ENCODE measurements at regions not wholly inside any gene's neighbourhood (a gene's known extent, or its start where the extent isn't known, plus 50 kb on each side); places are given as distances from the start of the nearest gene placed in this dataset.
A peak's percentile ranks its signal among the peaks of the same experiment; 100 is the strongest.

DNA sequence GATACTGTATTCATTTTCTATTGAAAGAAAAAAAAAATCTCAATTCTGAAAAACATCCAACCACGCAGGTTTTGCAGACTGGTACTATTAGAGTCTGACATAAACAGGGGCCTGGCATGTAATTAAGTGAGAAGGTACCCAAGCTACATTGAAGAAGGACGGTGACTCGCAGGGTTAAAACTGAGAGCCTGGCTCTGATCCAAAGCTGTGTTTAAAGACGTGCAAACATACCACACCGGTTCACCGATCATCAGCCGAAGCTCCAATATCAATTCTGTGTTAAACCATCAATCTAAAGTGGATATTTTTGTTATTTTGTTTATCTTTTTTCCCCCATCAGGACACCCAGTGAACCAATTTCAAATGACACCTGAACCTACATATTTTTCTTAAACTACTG, 108.1 kb upstream of the DIO3 start:
- H3K27me3 ChIP-seq: no peaks in the 10 kb centered on the region
- DNase-seq (ENCODE audit: extremely low spot score in 2 of 2): peak in 1 of 2 donors; percentile 70
- intact Hi-C loops (cut with DNase I): no loop called here
- H3K9me3 ChIP-seq: no peaks in the 10 kb centered on the region
- no peak for TF ChIP-seq POLR2A (IDR thresholded peaks at IDR 0.05)
- TF ChIP-seq CTCF (IDR thresholded peaks at IDR 0.05): no peak
- TF ChIP-seq POLR2AphosphoS5 (IDR thresholded peaks at IDR 0.05; ENCODE audit: insufficient read depth in 1 of 2, low read depth in 1 of 2): no peak
- no peaks in the 10 kb centered on the region for H3K36me3 ChIP-seq
- no peak overlapping the region for H3K27ac ChIP-seq
- H3K4me1 ChIP-seq: no peaks in the 10 kb centered on the region
- H3K4me3 ChIP-seq: no peak overlapping the region

DNA sequence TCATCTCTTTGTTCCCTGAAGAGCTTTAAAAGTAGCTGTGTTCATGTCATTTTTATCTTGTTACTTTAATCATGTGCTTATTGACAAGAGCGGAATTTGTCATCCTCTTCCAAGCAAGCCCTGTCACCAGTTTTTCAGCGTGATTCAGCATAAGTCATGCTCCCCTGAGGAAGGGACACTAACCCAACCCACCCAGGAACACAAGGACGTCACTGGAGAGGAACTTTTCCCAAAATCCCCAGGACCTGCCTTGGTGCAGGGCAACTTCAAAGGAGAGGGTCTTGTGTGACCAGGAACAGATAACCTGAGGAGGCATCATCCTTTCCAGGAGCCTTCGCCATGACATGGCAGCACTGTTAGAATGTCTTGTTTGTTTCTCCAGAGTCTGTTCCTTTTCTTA, 107.1 kb upstream of the DIO3 start:
- Histone ChIP-seq H3K4me3 (no peak overlapping the region), H3K36me3 (no peaks in the 10 kb centered on the region), H3K9me3 (no peaks in the 10 kb centered on the region), H3K27ac (no peak overlapping the region), H3K27me3 (no peaks in the 10 kb centered on the region), H3K4me1 (no peaks in the 10 kb centered on the region)
- TF ChIP-seq POLR2AphosphoS5 (IDR thresholded peaks at IDR 0.05; ENCODE audit: insufficient read depth in 1 of 2, low read depth in 1 of 2) (no peak), CTCF (IDR thresholded peaks at IDR 0.05) (no peak), POLR2A (IDR thresholded peaks at IDR 0.05) (no peak)
- intact Hi-C loops (cut with DNase I): no loop called here
- peak in 1 of 2 donors; percentile 79 for DNase-seq (ENCODE audit: extremely low spot score in 2 of 2)

- intact Hi-C loops (cut with DNase I): no loop called here
- Histone ChIP-seq H3K4me1 (no peaks in the 10 kb centered on the region), H3K27me3 (no peaks in the 10 kb centered on the region), H3K27ac (no peak overlapping the region), H3K9me3 (no peaks in the 10 kb centered on the region), H3K4me3 (no peak overlapping the region), H3K36me3 (no peaks in the 10 kb centered on the region)
- no peak for DNase-seq (ENCODE audit: extremely low spot score in 2 of 2)
- no peak for TF ChIP-seq CTCF (IDR thresholded peaks at IDR 0.05)
- TF ChIP-seq POLR2AphosphoS5 (IDR thresholded peaks at IDR 0.05; ENCODE audit: insufficient read depth in 1 of 2, low read depth in 1 of 2): no peak
- TF ChIP-seq POLR2A (IDR thresholded peaks at IDR 0.05): no peak
Observed at GRCh38 chr14:101456246-101457175, 104.8 kb upstream of the DIO3 start.

DNA sequence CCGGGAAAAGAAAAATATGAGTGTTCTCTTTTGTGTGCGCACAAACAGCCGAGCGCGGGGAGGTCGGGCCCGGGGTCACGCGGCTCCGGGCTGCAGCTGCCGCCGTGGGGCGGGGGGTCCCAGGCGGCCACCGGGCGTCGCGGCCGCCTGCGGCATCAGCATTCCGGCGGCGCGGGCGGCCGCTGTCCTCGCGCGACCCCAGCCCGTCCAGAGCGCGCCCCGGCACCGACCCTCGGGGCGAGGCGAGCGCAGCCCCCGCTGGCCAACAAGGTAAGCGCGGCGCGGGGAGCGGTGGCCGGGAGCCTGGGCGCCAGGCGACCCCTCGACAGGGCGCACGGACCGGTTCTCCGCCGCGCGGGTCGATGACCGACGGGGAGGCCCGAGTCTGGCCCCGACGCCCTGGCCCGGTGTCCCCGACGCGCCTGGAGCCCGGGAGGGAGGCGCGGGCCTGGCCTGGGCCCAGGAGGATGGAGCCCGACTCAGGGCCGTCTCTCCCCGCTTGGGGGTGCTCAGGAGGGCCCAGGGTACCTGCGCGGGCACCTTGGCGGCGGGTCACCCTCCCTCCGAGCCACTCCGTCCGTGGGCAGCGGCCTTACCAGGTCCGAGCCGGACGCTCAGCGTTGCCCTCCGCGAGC, 103.9 kb upstream of the DIO3 start:
- no peak for DNase-seq (ENCODE audit: extremely low spot score in 2 of 2)
- intact Hi-C loops (cut with DNase I): no loop called here

More for the DNA sequence above, 103.9 kb upstream of the DIO3 start:
- Histone ChIP-seq H3K4me1 (no peaks in the 10 kb centered on the region), H3K36me3 (no peaks in the 10 kb centered on the region), H3K27ac (no peak overlapping the region), H3K4me3 (no peak overlapping the region), H3K9me3 (no peaks in the 10 kb centered on the region), H3K27me3 (no peaks in the 10 kb centered on the region)
- TF ChIP-seq POLR2A (IDR thresholded peaks at IDR 0.05): no peak
- TF ChIP-seq POLR2AphosphoS5 (IDR thresholded peaks at IDR 0.05; ENCODE audit: insufficient read depth in 1 of 2, low read depth in 1 of 2): no peak
- TF ChIP-seq CTCF (IDR thresholded peaks at IDR 0.05): no peak

Measured in vagina (tissue), 2 donors.